HEK293T (cell line): ENCODE measurements at regions not wholly inside any gene's neighbourhood (a gene's known extent, or its start where the extent isn't known, plus 50 kb on each side); places are given as distances from the start of the nearest gene placed in this dataset.

ENCODE experiments used
- BHLHE40 ChIP-seq: fragments of 450-650 bp; IDR thresholded peaks from 2 replicates; pipeline ENCODE4 v1.6.1; 2016; ENCODE audit warnings: mild to moderate bottlenecking, moderate library complexity, borderline replicate concordance
- FOXA1 ChIP-seq: fragments of 450-650 bp; IDR thresholded peaks from 2 replicates; pipeline ENCODE4 v1.6.1; 2016; ENCODE audit warnings: mild to moderate bottlenecking
- TARDBP ChIP-seq: fragments of 450-650 bp; IDR thresholded peaks from 2 replicates; pipeline ENCODE4 v1.6.1; 2016
- TF ChIP-seq, protein P1 (sequence below): fragments of 450-650 bp; IDR thresholded peaks from 2 replicates; pipeline ENCODE4 v1.6.1; 2016

DNA sequence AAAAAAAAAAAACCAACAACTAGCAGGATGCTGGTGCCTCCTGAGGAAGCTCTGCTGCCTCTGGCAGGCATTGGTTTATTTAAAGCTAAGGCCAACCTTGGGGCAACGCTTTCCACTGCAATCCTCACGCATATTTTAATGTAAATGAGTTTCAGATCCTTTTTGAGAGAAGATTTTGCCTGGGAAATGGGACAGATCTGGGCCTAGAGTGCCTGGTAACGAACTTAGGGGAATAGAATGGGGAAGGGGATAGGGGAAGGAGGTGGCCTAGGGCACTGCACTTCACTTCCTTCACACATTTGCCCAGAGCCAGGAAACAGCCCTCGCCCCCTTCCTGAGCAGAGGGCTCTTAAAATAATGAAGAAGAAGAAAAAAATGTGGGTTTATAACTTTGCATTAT is 132.7 kb upstream of the TMEM170B start:
- no peak for TF ChIP-seq BHLHE40
- no peak for TF ChIP-seq FOXA1
- no peak for TF ChIP-seq TARDBP
- TF ChIP-seq, protein P1, sequence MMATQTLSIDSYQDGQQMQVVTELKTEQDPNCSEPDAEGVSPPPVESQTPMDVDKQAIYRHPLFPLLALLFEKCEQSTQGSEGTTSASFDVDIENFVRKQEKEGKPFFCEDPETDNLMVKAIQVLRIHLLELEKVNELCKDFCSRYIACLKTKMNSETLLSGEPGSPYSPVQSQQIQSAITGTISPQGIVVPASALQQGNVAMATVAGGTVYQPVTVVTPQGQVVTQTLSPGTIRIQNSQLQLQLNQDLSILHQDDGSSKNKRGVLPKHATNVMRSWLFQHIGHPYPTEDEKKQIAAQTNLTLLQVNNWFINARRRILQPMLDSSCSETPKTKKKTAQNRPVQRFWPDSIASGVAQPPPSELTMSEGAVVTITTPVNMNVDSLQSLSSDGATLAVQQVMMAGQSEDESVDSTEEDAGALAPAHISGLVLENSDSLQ, result no peak
